Transverse colon (tissue), 4 donors: ENCODE measurements at regions not wholly inside any gene's neighbourhood (a gene's known extent, or its start where the extent isn't known, plus 50 kb on each side); places are given as distances from the start of the nearest gene placed in this dataset.

Experiments used
- DNase-seq: peaks from one replicate; pipeline ENCODE4 v3.0.0-alpha.2; 2019
- H3K27ac ChIP-seq, 4 donors: fragments of 200-600 bp; sonication (generic); 2 replicates each; pipeline ENCODE4 v1.5.1; 2016 to 2018; ENCODE audit warnings: inconsistent platforms in 4 of 4
- H3K27me3 ChIP-seq: fragments of 200-600 bp; sonication (generic); 2 replicates; pipeline ENCODE4 v1.5.1; 2017; ENCODE audit warnings: inconsistent platforms
- H3K36me3 ChIP-seq, 4 donors: fragments of 200-600 bp; sonication (generic); 2 replicates each; pipeline ENCODE4 v1.5.1; 2017 to 2019; ENCODE audit warnings: inconsistent platforms in 4 of 4
- H3K4me1 ChIP-seq, 4 donors: fragments of 200-600 bp; sonication (generic); 2 replicates each; pipeline ENCODE4 v1.5.1; 2017 to 2020; ENCODE audit warnings: inconsistent platforms in 4 of 4
- H3K4me3 ChIP-seq, 4 donors: fragments of 200-600 bp; sonication (generic); 1 replicate in 1 of 4; 2 replicates in 3 of 4; pipeline versions ENCODE4 v1.5.1 to v1.6.1; 2017 to 2019; ENCODE audit warnings: inconsistent platforms in 4 of 4
- H3K9me3 ChIP-seq, 2 donors: fragments of 200-600 bp; sonication (generic); 2 replicates each; pipeline ENCODE4 v1.5.1; 2017 to 2019; ENCODE audit warnings: inconsistent platforms in 2 of 2
- CTCF ChIP-seq, 5 experiments: fragments of 200-600 bp in 3 of 5; fragments of 450-650 bp in 2 of 5; sonication (generic) in 3 of 5; IDR thresholded peaks; 1 replicate in 2 of 5; 2 replicates in 3 of 5; pipeline ENCODE4 v1.5.1; 2016 to 2017; ENCODE audit warnings: antibody characterized with exemption in 5 of 5, inconsistent platforms in 3 of 5, mild to moderate bottlenecking in 2 of 5, moderate library complexity in 1 of 5
- EP300 ChIP-seq: sonication (generic); formaldehyde crosslinking; IDR thresholded peaks from one replicate; pipeline ENCODE4 v1.6.1; 2017; ENCODE audit warnings: antibody characterized with exemption, low read depth
- POLR2A ChIP-seq: fragments of 450-650 bp; IDR thresholded peaks from one replicate; pipeline ENCODE4 v1.6.1; 2016; ENCODE audit warnings: antibody characterized with exemption, mild to moderate bottlenecking, moderate library complexity
- POLR2AphosphoS5 ChIP-seq, 3 donors: sonication (generic); formaldehyde crosslinking; IDR thresholded peaks; one replicate each; pipeline ENCODE4 v1.6.1; 2016; ENCODE audit warnings: antibody characterized with exemption in 3 of 3
- WGBS, 2 donors: methylation state at CpG; one replicate each; pipeline ENCODE4 v1.1.5; 2018; ENCODE audit warnings: low coverage in 1 of 2; 5-methylcytosine and 5-hydroxymethylcytosine counted together
- in situ Hi-C, 4 donors: fragments of 200-750 bp; cut with MboI; loops; one replicate each; pipeline versions ENCODE4 v1.15.0 to v1.15.1; 2017; ENCODE audit warnings: low sequenced_read_pairs in 3 of 4, low pct_ligation_motif_present in 1 of 4, low pct_unique_long_range_greater_than_20kb in 1 of 4
- intact Hi-C: fragments of 100-400 bp; cut with DNase I; formaldehyde crosslinking; loops from one replicate; pipeline ENCODE4 v1.15.1; 2023; ENCODE audit warnings: low total_unique reads

- 47 to 62% methylated on average over 3 of the region's 3 CpGs for WGBS, 2 donors
- in situ Hi-C loops, result no loop called here
These were observed 75.9 kb upstream of the ZDHHC17 start for GRCh38 chr12:76687981-76688380.

GRCh38 chr12:76688631-76689030 lies 75.3 kb upstream of the ZDHHC17 start:
- in situ Hi-C loops (no loop called here), intact Hi-C loops (no loop called here)
- peaks cover 3 to 10% (median 8%) of the 10 kb centered on the region in 4 donors for H3K4me1 ChIP-seq
- H3K9me3 ChIP-seq, result no peaks in the 10 kb centered on the region
- H3K36me3 ChIP-seq, result no peaks in the 10 kb centered on the region
- 83 to 84% methylated on average over 2 of the region's 2 CpGs for WGBS, 2 donors
- DNase-seq, result no peak
- H3K27me3 ChIP-seq, result no peaks in the 10 kb centered on the region
- TF ChIP-seq POLR2AphosphoS5 (IDR thresholded peaks at IDR 0.05) (no peak), EP300 (no peak), CTCF (IDR thresholded peaks at IDR 0.05) (no peak), POLR2A (no peak)
- no peak overlapping the region for H3K4me3 ChIP-seq
- no peak overlapping the region for H3K27ac ChIP-seq

More at GRCh38 chr12:76687981-76688380, 75.9 kb upstream of the ZDHHC17 start:
- Histone ChIP-seq H3K4me3 (no peak overlapping the region), H3K36me3 (no peaks in the 10 kb centered on the region), H3K9me3 (no peaks in the 10 kb centered on the region), H3K27ac (no peak overlapping the region), H3K4me1 (peaks cover 3 to 10% (median 8%) of the 10 kb centered on the region in 4 donors), H3K27me3 (no peaks in the 10 kb centered on the region)
- TF ChIP-seq CTCF (IDR thresholded peaks at IDR 0.05), result no peak
- no peak for TF ChIP-seq EP300
- no peak for TF ChIP-seq POLR2AphosphoS5 (IDR thresholded peaks at IDR 0.05)
- no peak for TF ChIP-seq POLR2A
- DNase-seq, result no peak
- intact Hi-C loops, result no loop called here

GRCh38 chr12:76690921-76691700 lies 72.8 kb upstream of the ZDHHC17 start:
- no peak for DNase-seq
- Histone ChIP-seq H3K9me3 (no peaks in the 10 kb centered on the region), H3K27ac (no peak overlapping the region), H3K27me3 (no peaks in the 10 kb centered on the region), H3K36me3 (no peaks in the 10 kb centered on the region), H3K4me3 (no peak overlapping the region), H3K4me1 (no peaks in the 10 kb centered on the region)
- 80 to 85% methylated on average over 6 of the region's 6 CpGs for WGBS, 2 donors
- intact Hi-C loops, result no loop called here
- TF ChIP-seq POLR2AphosphoS5 (IDR thresholded peaks at IDR 0.05) (no peak), POLR2A (no peak), EP300 (no peak), CTCF (IDR thresholded peaks at IDR 0.05) (no peak)
- in situ Hi-C loops, result no loop called here

GRCh38 chr12:76692846-76693245 lies 71.1 kb upstream of the ZDHHC17 start:
- Histone ChIP-seq H3K4me3 (no peak overlapping the region), H3K27ac (no peak overlapping the region), H3K36me3 (no peaks in the 10 kb centered on the region), H3K9me3 (no peaks in the 10 kb centered on the region), H3K4me1 (no peaks in the 10 kb centered on the region), H3K27me3 (no peaks in the 10 kb centered on the region)
- intact Hi-C loops, result no loop called here
- no peak for DNase-seq
- WGBS, 2 donors, result 88% methylated on average over 3 of the region's 3 CpGs; no CpG with 5 or more reads in 1 of the 2 donors
- no peak for TF ChIP-seq POLR2AphosphoS5 (IDR thresholded peaks at IDR 0.05)
- TF ChIP-seq EP300, result no peak
- TF ChIP-seq POLR2A, result no peak
- TF ChIP-seq CTCF (IDR thresholded peaks at IDR 0.05), result no peak
- in situ Hi-C loops, result no loop called here
